Gastroesophageal sphincter (tissue), 4 donors: ENCODE measurements at regions not wholly inside any gene's neighbourhood (a gene's known extent, or its start where the extent isn't known, plus 50 kb on each side); places are given as distances from the start of the nearest gene placed in this dataset.

Experiments
- ATAC-seq: fragments of 150-250 bp; one replicate; pipeline ENCODE4 v1.9.1; 2016; ENCODE audit warnings: mild to moderate bottlenecking, moderate library complexity
- H3K27ac ChIP-seq, 4 donors: fragments of 200-600 bp; sonication (generic) in 3 of 4; 1 replicate in 3 of 4; 2 replicates in 1 of 4; pipeline ENCODE4 v1.5.1; 2016 to 2019
- H3K27me3 ChIP-seq: fragments of 200-600 bp; sonication (generic); one replicate; pipeline ENCODE4 v1.5.1; 2019
- H3K36me3 ChIP-seq, 2 donors: fragments of 200-600 bp; sonication (generic); one replicate each; pipeline ENCODE4 v1.5.1; 2019; ENCODE audit warnings: control low read depth in 1 of 2
- H3K4me1 ChIP-seq, 3 donors: fragments of 200-600 bp; sonication (generic); 1 replicate in 2 of 3; 2 replicates in 1 of 3; pipeline ENCODE4 v1.5.1; 2016 to 2019; ENCODE audit warnings: control low read depth in 2 of 3
- H3K4me3 ChIP-seq, 2 donors: fragments of 200-600 bp; sonication (generic); one replicate each; pipeline ENCODE4 v1.5.1; 2019; ENCODE audit warnings: mild to moderate bottlenecking in 1 of 2, moderate library complexity in 1 of 2
- H3K9me3 ChIP-seq, 3 donors: fragments of 200-600 bp; sonication (generic); one replicate each; pipeline ENCODE4 v1.5.1; 2017 to 2019; ENCODE audit warnings: control low read depth in 2 of 3
- EP300 ChIP-seq: sonication (generic); formaldehyde crosslinking; IDR thresholded peaks from one replicate; pipeline ENCODE4 v1.6.1; 2017; ENCODE audit warnings: antibody characterized with exemption, mild to moderate bottlenecking
- POLR2A ChIP-seq, 2 donors: fragments of 450-650 bp; IDR thresholded peaks; one replicate each; pipeline ENCODE4 v1.6.1; 2017; ENCODE audit warnings: antibody characterized with exemption in 2 of 2, mild to moderate bottlenecking in 2 of 2, moderate library complexity in 1 of 2
- POLR2AphosphoS5 ChIP-seq: sonication (generic); formaldehyde crosslinking; IDR thresholded peaks from one replicate; pipeline ENCODE4 v1.6.1; 2017; ENCODE audit warnings: antibody characterized with exemption
- WGBS, 2 donors: methylation state at CpG; one replicate each; pipeline ENCODE4 v1.1.5; 2018; ENCODE audit warnings: low coverage in 1 of 2; 5-methylcytosine and 5-hydroxymethylcytosine counted together
- TF ChIP-seq, protein P1 (sequence below), 4 experiments: fragments of 200-600 bp in 2 of 4; fragments of 450-650 bp in 2 of 4; sonication (generic) in 1 of 4; IDR thresholded peaks; one replicate each; pipeline ENCODE4 v1.5.1; 2017 to 2019; ENCODE audit warnings: antibody characterized with exemption in 4 of 4, mild to moderate bottlenecking in 2 of 4, moderate library complexity in 2 of 4

DNA sequence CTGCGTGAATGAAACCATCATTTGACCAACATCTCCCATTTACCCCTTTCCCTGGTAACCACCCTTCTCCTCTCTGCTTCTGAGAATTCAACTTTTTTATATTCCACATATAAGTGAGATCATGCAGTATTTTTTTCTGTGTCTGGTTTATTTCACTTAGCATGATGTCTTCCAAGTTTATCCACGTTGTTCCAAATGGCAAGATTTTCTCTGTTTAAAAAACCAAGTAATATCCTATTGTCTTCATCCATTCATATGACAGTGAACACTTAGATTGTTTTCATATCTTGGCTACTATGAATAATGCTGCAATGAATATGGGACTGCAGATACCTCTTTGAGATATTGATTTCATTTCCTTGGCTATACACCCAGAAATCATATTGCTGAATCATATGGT lies 362.4 kb upstream of the SLC7A11 start:
- no peak for TF ChIP-seq POLR2AphosphoS5
- TF ChIP-seq, protein P1, sequence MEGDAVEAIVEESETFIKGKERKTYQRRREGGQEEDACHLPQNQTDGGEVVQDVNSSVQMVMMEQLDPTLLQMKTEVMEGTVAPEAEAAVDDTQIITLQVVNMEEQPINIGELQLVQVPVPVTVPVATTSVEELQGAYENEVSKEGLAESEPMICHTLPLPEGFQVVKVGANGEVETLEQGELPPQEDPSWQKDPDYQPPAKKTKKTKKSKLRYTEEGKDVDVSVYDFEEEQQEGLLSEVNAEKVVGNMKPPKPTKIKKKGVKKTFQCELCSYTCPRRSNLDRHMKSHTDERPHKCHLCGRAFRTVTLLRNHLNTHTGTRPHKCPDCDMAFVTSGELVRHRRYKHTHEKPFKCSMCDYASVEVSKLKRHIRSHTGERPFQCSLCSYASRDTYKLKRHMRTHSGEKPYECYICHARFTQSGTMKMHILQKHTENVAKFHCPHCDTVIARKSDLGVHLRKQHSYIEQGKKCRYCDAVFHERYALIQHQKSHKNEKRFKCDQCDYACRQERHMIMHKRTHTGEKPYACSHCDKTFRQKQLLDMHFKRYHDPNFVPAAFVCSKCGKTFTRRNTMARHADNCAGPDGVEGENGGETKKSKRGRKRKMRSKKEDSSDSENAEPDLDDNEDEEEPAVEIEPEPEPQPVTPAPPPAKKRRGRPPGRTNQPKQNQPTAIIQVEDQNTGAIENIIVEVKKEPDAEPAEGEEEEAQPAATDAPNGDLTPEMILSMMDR (IDR thresholded peaks at IDR 0.05): no peak
- TF ChIP-seq POLR2A (IDR thresholded peaks at IDR 0.05): no peak
- TF ChIP-seq EP300: no peak
- ATAC-seq: no peak
- Histone ChIP-seq H3K36me3 (no peaks in the 10 kb centered on the region), H3K27ac (no peak overlapping the region), H3K27me3 (no peaks in the 10 kb centered on the region), H3K4me3 (no peak overlapping the region), H3K4me1 (peaks cover 0 to 3% (median 0%) of the 10 kb centered on the region in 3 donors), H3K9me3 (no peaks in the 10 kb centered on the region)
- 40 to 56% methylated on average over 2 of the region's 2 CpGs for WGBS, 2 donors

DNA sequence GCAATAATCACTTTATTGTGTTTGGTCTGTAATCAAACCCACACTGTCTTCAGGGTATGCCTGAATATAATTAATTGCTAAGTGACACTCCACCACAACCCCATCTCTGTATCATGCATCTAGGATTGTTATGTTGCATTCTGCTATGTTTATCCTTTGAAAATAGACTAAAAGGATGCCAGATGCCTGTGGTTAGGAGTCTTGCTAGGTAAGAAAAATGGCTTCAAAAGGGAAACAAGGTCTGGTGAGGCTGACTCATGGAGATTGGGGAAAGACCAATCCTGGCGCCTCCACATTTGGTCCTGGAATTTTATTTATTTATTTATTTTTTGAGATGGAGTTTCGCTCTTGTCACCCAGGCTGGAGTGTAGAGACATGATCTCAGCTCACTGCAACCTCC lies 360.5 kb upstream of the SLC7A11 start:
- Histone ChIP-seq H3K36me3 (no peaks in the 10 kb centered on the region), H3K9me3 (no peaks in the 10 kb centered on the region), H3K4me3 (no peak overlapping the region), H3K27ac (no peak overlapping the region), H3K27me3 (no peaks in the 10 kb centered on the region), H3K4me1 (peaks cover 0 to 10% (median 0%) of the 10 kb centered on the region in 3 donors)
- ATAC-seq: no peak
- 73 to 83% methylated on average over 1 to 2 of the region's 2 CpGs for WGBS, 2 donors
- no peak for TF ChIP-seq POLR2AphosphoS5
- TF ChIP-seq POLR2A (IDR thresholded peaks at IDR 0.05): no peak

DNA sequence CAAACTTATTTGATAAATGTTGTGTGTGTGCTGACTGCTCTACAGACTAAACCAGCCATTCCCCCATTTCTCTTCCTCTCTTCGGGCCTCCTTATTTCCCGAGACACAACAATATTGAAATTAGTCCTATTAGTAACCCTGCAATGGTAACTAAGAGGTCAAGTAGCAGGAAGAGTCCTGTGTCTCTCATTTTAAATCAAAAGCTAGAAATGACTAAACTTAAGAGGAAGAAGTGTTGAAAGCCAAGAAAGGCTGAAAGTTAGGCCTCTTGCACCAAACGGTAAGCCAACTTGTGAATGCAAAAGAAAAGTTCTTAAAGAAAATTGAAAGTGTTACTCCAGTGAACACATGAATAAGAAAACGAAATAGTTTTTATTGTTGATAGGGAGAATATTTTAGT lies 357.8 kb upstream of the SLC7A11 start:
- Histone ChIP-seq H3K27ac (no peak overlapping the region), H3K36me3 (no peaks in the 10 kb centered on the region), H3K4me1 (peaks cover 0 to 33% (median 9%) of the 10 kb centered on the region in 3 donors), H3K27me3 (no peaks in the 10 kb centered on the region), H3K9me3 (no peaks in the 10 kb centered on the region), H3K4me3 (no peak overlapping the region)
- no peak for ATAC-seq
- TF ChIP-seq, protein P1 (IDR thresholded peaks at IDR 0.05): no peak
- TF ChIP-seq EP300: no peak
- 80 to 83% methylated on average over 1 to 4 of the region's 4 CpGs for WGBS, 2 donors

DNA sequence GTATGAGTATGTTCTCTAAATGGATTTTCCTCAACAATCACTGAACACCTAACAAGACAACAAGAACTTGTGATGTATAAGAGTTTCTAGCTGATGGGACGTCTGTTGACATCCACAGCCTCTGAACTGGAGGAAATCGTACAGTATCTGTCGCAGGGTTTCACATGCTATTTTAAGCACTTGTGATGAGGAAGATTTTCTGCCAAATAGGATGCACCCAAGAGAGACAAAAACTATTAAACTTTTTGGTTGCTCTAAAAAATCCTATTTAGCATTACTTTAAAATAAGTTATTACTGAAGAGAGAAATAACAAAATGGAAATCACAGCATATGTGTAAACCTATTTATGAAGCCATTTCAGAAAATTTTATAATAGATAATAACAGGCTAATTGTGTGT lies 356.1 kb upstream of the SLC7A11 start:
- H3K27me3 ChIP-seq: no peaks in the 10 kb centered on the region
- H3K27ac ChIP-seq: no peak overlapping the region
- ATAC-seq: no peak
- no peaks in the 10 kb centered on the region for H3K36me3 ChIP-seq
- no peak for TF ChIP-seq EP300
- TF ChIP-seq, protein P1 (IDR thresholded peaks at IDR 0.05): no peak
- no peak for TF ChIP-seq POLR2A (IDR thresholded peaks at IDR 0.05)
- H3K9me3 ChIP-seq: no peaks in the 10 kb centered on the region
- WGBS, 2 donors: 12 to 16% methylated on average over 3 of the region's 3 CpGs
- peaks cover 0 to 33% (median 9%) of the 10 kb centered on the region in 3 donors for H3K4me1 ChIP-seq
- no peak overlapping the region for H3K4me3 ChIP-seq

DNA sequence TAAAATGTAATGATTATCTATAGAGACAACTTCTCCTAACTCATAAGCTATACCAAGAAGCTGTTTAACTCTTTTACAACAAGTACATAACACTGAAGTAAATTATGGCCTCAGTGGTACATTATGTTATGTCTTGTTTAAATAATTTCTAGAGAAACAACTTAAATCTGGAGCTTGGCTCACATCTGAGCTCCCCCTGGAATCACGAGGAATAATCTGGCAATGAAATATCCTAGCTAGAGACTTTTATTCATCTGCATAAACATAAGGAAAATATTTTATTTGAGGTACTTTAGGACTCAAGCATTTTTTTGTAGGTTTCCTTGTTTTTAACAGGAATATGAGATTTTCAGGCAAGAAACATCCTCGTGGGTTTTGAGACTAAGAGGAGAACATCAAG lies 354.7 kb upstream of the SLC7A11 start:
- Histone ChIP-seq H3K36me3 (no peaks in the 10 kb centered on the region), H3K9me3 (no peaks in the 10 kb centered on the region), H3K4me1 (peaks cover 0 to 33% (median 9%) of the 10 kb centered on the region in 3 donors), H3K27ac (peak overlapping the region in 1 of 4 donors; percentile 56), H3K27me3 (no peaks in the 10 kb centered on the region), H3K4me3 (no peak overlapping the region)
- ATAC-seq: no peak
- WGBS, 2 donors: 27 to 35% methylated on average over 2 of the region's 2 CpGs
- no peak for TF ChIP-seq EP300
- no peak for TF ChIP-seq POLR2A (IDR thresholded peaks at IDR 0.05)
- TF ChIP-seq POLR2AphosphoS5: no peak
- TF ChIP-seq, protein P1 (IDR thresholded peaks at IDR 0.05): no peak
